ENCODE measurements at regions not wholly inside any gene's neighbourhood (a gene's known extent, or its start where the extent isn't known, plus 50 kb on each side); places are given as distances from the start of the nearest gene placed in this dataset.
"Not testable (repeated sequence)": the region's sequence is repeated elsewhere in the genome, so short reads cannot be mapped to it uniquely, and the experiment has no call there.

GRCh38 chr5:89313044-89313443, 430.1 kb upstream of the MEF2C start:
- POLR2A ChIA-PET: no interaction called here
- no peaks in the 10 kb centered on the region for H3K36me3 ChIP-seq (ENCODE audit: control insufficient read depth, insufficient read depth, low read length)
- no peak for TF ChIP-seq CTCF (IDR thresholded peaks at IDR 0.05; ENCODE audit: insufficient read depth, low read depth, low read length)
- DNase-seq (ENCODE audit: low read depth): no peak
- no peaks in the 10 kb centered on the region for H3K27me3 ChIP-seq (ENCODE audit: control insufficient read depth, insufficient read depth, low read length)
- CTCF ChIA-PET: interaction anchor here (0.9 kb wide), 1 partner anchor 14 kb away, joined by 3 read pairs; no protein-coding TSS in a partner anchor
- no peak overlapping the region for H3K4me3 ChIP-seq (ENCODE audit: low read depth, low read length)

GRCh38 chr5:89309268-89309667, 426.3 kb upstream of the MEF2C start:
- Histone ChIP-seq H3K4me3 (ENCODE audit: low read depth, low read length) (no peak overlapping the region), H3K36me3 (ENCODE audit: control insufficient read depth, insufficient read depth, low read length) (no peaks in the 10 kb centered on the region), H3K27me3 (ENCODE audit: control insufficient read depth, insufficient read depth, low read length) (no peaks in the 10 kb centered on the region)
- ChIA-PET CTCF (no interaction called here), POLR2A (no interaction called here)
- no peak for DNase-seq (ENCODE audit: low read depth)
- TF ChIP-seq CTCF (IDR thresholded peaks at IDR 0.05; ENCODE audit: insufficient read depth, low read depth, low read length): no peak

- Histone ChIP-seq H3K27me3 (ENCODE audit: control insufficient read depth, insufficient read depth, low read length) (no peaks in the 10 kb centered on the region), H3K36me3 (ENCODE audit: control insufficient read depth, insufficient read depth, low read length) (no peaks in the 10 kb centered on the region), H3K4me3 (ENCODE audit: low read depth, low read length) (no peak overlapping the region)
- TF ChIP-seq CTCF (IDR thresholded peaks at IDR 0.05; ENCODE audit: insufficient read depth, low read depth, low read length): no peak
- ChIA-PET POLR2A (no interaction called here), CTCF (no interaction called here)
- no peak for DNase-seq (ENCODE audit: low read depth)
Observed at GRCh38 chr5:89308606-89309040, 425.6 kb upstream of the MEF2C start.

GRCh38 chr5:89307972-89308371, 425.0 kb upstream of the MEF2C start:
- TF ChIP-seq CTCF (IDR thresholded peaks at IDR 0.05; ENCODE audit: insufficient read depth, low read depth, low read length): no peak
- ChIA-PET POLR2A (no interaction called here), CTCF (no interaction called here)
- H3K36me3 ChIP-seq (ENCODE audit: control insufficient read depth, insufficient read depth, low read length): no peaks in the 10 kb centered on the region
- no peak for DNase-seq (ENCODE audit: low read depth)
- no peaks in the 10 kb centered on the region for H3K27me3 ChIP-seq (ENCODE audit: control insufficient read depth, insufficient read depth, low read length)
- H3K4me3 ChIP-seq (ENCODE audit: low read depth, low read length): no peak overlapping the region

GRCh38 chr5:89307141-89307540, 424.2 kb upstream of the MEF2C start:
- H3K36me3 ChIP-seq (ENCODE audit: control insufficient read depth, insufficient read depth, low read length); POLR2A ChIA-PET; H3K27me3 ChIP-seq (ENCODE audit: control insufficient read depth, insufficient read depth, low read length); DNase-seq (ENCODE audit: low read depth); CTCF ChIA-PET; H3K4me3 ChIP-seq (ENCODE audit: low read depth, low read length): not testable (repeated sequence)

GRCh38 chr5:89303033-89303480, 420.1 kb upstream of the MEF2C start:
- Histone ChIP-seq H3K27me3 (ENCODE audit: control insufficient read depth, insufficient read depth, low read length) (no peaks in the 10 kb centered on the region), H3K36me3 (ENCODE audit: control insufficient read depth, insufficient read depth, low read length) (no peaks in the 10 kb centered on the region), H3K4me3 (ENCODE audit: low read depth, low read length) (no peak overlapping the region)
- ChIA-PET POLR2A (no interaction called here), CTCF (no interaction called here)
- no peak for TF ChIP-seq CTCF (IDR thresholded peaks at IDR 0.05; ENCODE audit: insufficient read depth, low read depth, low read length)
- DNase-seq (ENCODE audit: low read depth): no peak

Data from BJ (cell line).